NCI-H345 treated with DMSO at 0.1 percent for 48 hours (cell line): ENCODE measurements at regions not wholly inside any gene's neighbourhood (a gene's known extent, or its start where the extent isn't known, plus 50 kb on each side); places are given as distances from the start of the nearest gene placed in this dataset.

Source experiments
- DNase-seq: peaks from one replicate; lab custom pipeline; 2025; ENCODE audit not compliant: unreplicated experiment; lab: John Stamatoyannopoulos, UW

DNA sequence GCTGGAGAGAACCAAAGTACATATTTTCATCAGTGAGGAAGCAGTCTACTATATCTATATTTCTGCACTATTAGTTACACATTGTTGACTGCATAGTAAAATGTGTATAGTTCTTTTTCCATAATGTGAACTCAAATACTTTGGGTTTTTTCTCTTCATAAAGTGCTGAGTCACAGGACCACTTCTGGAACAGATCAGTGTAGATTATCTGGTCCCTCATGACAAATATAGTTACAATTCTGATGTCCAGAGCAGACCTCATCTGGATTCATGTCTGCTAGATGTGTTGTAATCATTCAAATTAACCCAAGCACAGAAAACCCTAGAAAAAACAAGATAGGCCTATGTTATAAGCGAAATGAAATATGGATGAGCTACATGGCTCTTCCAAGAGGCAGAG lies 171.4 kb downstream of the SUCLA2 start:
- DNase-seq: no peak

DNA sequence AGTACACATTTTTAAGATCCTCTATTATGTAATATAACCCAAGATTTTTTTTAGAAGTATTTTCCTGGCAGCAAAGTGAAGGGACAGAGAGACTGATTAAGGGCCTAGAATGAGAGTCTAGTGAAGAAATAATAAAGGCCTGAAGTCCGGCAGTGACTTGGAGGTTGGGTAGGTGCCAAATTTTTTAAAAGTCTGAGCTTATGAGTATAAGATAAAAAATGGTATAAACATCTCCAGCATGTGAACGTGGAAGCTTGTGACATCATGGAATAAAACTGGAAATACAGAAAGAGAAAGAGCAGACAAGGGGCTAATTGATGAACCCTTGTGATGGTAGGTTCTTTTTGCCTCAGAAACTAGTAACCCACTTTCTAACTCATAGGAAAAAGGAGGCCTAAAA lies 174.6 kb downstream of the SUCLA2 start:
- no peak for DNase-seq

DNA sequence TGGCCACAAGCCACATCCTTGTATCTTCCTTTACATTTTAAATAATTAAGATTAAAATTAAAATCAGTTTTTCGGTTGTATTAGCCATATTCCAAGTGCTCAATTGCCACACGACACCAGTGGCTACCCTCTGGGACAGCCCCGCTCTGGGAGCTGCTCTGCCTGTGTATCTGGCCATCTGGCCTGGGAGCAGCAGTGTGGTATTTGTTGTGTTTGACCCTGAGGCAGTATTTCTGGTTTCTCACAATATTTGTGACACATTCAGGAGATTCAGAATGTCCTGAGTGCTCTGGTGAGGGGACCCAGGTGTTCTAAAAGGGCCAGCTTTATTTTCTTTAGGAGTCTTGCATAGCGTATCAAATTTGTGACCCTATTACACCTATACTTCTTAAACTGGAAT lies 179.0 kb downstream of the SUCLA2 start:
- no peak for DNase-seq

DNA sequence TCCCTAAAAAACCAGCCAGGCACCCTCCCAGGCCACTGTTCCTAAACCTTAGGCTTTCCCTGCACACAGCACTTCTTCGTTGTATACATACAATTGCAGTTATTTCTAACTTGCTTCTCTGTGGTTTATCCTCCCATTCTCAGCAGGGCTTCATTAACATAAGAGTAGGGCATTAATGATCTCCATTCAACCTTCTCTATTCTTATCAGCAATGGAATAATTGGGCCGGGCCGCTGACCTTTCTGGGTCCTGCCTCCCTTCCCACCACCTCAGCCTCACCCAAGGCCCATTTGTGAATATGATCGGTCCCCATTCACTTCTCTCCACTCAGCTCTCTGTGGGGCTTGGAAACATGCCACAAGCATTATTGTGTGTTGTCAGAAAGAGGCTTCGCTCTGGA lies 184.2 kb downstream of the SUCLA2 start:
- DNase-seq: no peak

DNA sequence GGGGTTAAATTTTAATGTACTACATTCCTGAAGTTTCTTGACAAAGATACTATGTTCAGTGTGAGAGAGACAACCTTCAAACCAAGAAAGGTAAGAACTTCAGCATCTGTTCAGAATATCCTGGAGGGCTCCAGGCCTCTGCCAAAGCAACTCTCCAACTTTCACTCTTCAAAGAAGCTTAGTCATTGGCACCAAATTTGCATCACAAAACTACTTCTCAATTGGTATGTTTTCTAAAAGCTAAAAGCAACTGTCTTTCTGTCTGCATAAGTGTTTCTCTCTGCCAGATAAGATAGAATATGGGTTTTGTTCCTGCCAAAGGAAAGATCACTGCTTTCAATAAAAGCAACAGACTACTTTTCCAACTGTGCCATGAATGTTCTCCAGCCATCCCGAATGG lies 187.4 kb downstream of the SUCLA2 start:
- DNase-seq: no peak

DNA sequence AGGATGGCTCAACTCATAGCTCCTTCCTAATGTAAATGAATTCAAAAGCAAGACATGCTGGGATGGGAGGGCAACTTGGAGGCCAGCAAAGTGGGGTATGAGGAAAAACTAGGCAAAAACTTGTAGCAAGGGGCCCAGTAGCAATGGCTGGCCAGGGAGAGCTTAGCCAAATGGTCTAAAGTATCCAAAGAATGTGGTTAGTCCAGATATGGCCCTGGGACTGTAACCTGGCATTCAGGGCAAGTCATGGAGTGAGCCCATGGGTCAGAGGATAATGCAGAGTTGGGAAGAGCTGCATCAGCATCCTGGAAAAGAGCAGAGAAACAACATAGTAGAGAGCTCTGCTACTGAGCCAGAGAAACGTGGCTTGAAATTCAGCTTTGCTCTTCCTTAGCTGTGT lies 191.7 kb downstream of the SUCLA2 start:
- DNase-seq: no peak

DNA sequence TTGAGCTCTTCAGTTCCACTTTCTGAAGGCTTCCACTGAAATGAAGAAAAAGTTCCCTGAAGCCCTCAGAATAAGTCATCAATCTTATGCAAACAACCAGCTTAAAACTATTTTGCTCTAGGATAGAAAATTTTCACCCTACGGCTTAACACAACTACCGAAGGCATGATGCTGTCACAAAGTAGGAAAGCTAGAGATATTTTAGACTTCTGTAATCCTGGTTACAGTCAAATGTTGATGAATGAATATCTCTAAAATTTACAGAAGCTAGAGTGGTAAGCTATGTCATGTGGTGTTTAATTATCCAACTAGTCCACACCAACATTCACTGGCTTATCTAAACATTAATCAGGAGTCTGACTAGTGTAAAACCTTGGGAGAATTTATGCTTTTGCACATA lies 197.9 kb downstream of the SUCLA2 start:
- DNase-seq: no peak

DNA sequence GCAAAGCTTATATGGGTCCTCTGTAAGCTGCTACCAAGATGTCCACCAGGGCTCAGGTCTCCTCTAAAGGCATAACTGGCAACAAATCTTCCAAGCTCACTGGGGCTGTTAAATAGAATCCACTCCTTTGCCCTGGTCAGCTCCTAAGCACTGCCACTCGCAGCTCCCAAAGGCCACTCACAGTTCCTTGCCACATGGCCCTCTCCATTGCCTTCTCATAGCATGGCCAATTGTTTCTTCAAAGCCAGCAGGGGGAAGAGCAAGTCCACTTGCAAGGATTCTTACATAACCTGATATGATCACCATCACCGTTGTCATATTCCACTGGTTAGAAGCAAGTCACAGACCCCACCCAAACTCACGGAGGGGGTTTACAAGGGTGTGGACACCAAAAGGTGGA lies 199.5 kb downstream of the SUCLA2 start:
- DNase-seq: no peak

DNA sequence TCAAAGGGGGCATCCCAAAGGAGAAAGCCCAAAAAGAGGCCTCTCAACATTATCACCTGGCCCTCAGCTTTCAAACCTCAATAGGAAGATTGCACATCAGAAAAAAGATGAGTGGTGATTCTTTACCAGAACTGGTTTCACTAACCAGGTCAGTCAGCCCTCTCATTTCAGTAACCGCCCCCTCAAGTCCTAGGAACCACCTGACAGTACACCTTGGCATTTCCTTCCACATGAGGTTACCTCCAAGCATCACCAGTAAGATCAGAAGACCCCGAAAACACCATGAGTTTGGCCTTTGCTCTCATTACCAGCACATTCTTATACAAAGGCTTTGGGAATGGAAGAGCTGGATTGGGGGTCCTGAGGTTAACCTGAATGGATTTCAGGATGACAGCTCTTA lies 200.5 kb downstream of the SUCLA2 start:
- DNase-seq: no peak

DNA sequence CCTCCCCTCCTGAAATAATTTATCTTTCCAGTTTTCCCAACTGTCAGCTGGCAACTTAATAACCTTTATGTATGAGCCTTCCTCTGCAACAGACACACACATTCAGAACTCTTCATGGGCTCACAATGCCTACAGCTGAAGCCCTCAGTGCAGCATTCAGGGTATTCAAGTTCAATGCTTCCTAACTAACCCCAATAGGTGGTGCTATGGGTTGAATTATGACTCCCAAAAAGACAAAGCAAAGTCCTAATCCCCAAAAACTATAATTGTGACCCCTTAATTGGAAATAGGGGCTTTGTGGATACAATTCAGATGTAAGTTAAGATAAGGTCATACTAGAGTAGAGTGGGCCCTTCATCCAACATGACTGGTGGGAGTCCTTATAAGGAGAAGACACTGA lies 202.2 kb downstream of the SUCLA2 start:
- no peak for DNase-seq

DNA sequence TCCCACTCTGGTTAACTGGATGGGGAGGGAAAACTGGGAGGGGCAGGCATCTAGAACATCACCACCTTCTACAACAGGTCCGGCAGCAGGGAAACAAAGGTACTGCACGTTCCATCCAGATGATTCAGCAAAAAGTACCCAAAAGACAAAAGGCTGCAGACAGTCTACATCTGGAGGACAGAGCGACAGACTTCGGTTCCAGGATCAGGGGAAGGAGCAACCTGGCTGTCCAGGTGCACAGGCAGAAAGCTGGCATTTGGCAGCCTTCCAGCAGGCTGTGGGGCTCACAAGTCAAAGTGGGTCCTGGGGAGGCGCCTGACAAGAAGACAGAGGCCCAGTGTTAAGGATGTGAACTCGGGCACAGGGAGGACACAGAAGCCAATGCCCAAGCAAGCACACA lies 202.9 kb downstream of the SUCLA2 start:
- no peak for DNase-seq

DNA sequence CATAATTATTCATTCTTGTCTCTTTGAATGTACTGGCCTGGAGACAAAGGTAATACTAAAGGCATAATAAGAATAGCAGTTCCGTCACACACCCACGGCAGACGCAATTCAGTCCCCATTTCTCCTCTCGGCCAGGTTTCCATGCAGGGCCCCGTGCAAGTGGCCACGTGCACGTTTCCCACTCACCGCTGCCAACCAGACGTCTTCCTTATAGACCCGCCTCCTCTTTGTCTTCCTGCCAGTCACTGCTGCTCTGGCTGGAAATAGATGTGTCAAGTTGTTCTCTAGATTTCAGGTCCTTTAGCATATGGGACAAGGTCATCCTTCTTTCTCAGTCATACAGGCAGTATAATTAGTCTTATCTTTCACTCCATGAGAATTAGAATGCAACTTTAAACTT lies 204.3 kb downstream of the SUCLA2 start:
- no peak for DNase-seq

DNA sequence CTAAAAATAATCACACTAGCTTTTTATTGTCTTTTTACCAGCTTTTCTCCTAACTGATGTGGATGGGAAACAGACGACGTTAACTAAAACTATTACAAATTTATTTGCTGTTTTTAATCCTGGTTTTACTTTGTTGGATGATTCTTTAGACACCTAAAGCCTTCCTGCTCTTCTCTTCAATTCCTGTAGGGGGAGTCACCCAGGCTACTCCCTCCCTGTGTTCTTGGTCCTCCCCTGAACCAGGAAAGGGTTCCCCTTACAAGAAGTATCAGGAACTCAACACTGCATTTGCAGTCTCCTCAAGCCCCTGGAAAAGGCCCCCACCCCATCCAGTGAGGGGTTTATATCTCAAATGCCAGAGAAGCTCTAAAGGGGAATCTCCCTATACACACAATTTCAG lies 206.1 kb downstream of the SUCLA2 start:
- no peak for DNase-seq

DNA sequence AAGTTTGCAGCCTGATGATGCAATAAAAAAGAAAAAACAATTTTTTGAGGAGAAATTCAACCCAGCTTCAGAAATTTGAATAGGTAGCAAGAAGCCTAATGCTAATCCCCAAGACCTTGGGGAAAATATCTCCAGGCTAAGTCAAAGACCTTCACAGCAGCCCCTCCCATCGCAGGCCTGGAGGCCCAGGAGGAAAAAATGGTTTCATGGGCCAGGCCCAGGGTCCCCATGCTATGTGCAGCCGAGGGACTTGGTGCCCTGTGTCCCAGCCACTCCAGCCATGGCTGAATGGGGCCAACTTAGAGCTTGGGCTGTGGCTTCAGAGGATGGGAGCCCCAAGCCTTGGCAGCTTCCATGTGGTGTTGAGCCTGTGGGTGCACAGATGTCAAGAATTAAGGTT lies 210.3 kb downstream of the SUCLA2 start:
- no peak for DNase-seq

DNA sequence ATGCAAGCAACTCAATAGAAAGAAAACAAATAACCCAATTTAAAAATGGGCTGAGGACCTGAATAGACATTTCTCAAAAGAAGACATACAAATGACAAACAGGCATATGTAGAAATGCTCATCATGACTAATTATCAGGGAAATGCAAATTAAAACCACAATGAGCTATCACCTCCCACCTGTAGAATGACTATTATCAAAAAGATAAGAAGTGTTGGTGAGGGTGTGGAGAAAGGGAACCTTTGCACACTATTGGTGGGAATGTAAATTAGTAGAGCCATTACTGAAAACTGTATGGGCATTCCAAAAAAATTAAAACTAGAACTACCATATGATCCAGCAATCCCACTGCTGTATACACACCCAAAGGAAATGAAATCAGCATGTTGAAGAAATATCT lies 212.2 kb downstream of the SUCLA2 start:
- DNase-seq: no peak

DNA sequence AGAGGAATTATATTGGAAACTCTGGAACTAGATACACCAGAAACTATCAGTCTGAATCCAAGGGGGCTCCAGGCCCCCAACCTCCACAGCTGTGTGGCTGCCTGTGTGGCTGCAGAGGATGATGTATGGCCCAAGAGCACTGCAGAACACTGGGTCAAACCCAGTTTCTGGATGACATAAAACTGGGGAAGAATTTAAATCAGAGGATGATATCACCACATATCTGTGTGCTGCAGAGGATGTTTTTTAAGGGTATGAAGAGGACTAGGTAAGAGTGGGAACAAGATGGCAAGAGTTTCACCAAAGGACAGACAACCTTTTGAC lies 226.4 kb downstream of the SUCLA2 start:
- no peak for DNase-seq

DNA sequence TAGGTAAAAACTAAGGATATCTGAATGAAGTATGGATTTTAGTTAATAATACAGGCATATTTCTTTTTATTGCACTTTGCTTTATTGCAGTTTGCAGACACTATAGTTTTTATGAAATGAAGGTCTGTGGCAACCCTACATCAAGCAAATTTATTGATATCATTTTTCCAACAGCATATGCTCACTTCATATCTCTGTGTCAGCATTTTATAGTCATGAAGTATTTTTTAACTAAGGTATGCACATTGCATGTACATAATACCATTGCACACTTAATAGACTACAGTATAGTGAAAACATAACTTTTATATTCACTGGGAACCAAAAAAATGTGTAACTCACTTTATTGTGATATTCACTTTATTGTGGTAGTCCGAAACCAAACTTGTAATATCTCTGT lies 236.3 kb downstream of the SUCLA2 start:
- no peak for DNase-seq

DNA sequence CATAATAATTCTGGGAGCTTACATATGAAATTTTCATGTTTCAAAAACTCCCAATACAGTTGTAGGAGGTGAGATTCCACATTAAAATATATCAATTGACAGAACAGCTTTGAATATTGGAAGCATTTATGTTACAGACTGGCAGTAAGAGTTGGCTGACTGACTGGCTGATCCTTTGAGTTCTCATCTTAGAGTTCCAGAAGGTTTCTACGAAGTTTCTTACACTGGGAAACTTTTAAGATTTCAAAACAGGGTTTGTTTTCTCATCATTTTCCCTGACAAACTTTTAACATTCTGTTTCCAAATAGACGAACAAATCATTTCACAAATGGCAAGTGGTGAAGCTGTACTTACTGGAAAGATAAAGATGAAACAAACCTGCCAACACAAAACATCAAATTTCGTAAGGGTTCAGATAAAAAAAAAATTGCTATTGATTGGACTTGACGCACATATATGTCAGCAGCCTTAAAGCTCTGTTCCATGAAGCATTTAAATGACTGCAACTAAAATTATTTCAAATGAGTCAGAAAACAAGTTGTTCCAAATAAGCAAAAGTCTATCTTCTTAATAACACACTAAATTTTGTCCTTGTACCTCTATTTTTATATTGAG lies 243.5 kb downstream of the SUCLA2 start:
- no peak for DNase-seq

DNA sequence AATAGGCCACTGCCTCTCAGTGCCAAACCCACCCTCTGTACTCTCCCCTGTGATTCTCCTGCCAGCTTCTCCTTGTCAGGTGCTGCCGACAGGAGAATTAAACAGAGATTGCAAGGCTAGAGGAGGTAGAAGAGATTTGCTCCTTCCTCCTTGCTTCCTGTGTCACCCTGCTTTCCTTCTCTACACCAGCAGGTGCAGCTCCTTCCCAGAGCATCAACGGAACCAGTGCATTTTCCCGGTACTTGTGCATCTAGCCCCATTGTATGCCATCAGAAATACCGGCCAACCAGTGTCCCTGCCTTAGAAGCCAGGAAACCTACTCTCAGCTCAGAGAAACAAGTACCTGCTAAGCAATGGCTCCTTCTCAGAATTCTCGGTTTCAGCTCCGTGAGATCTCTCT lies 253.2 kb downstream of the SUCLA2 start:
- DNase-seq: no peak

DNA sequence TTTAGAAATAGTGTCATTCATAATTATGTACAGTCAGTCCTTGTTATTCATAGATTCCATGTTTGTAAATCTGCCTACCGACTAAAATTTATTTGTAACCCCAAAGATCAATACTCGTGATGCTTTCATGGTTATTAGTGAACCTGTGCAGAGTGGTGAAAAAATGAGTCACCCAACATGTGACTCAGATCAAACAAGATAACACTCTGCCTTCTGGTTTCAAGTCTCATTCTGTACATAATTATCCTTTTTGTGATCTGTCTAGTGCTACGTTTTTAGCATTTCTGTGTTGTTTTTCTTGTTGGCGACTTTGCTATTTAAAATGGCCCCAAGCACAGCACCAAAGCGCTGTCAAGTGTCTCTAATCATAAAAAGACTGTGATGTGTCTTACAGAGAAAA lies 274.7 kb downstream of the SUCLA2 start:
- no peak for DNase-seq

DNA sequence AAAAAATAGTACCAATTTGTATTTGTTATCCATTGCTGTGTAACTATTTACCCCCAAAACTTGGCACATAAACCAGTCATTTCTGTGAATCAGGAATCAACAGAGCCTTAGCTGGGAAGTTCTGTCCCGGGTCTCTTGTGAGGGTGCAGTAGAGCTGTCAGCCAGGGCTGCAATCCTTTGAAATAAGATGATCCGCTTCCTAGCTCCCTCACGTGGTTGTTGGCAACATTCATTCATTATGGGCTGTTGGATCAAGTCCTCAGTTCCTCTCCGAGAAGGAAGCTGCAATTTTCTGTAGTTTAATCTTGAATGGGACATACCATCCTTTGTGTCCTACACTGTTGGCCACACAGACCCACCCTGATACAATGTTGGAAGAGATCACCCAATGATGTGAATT lies 277.2 kb downstream of the SUCLA2 start:
- DNase-seq: no peak

DNA sequence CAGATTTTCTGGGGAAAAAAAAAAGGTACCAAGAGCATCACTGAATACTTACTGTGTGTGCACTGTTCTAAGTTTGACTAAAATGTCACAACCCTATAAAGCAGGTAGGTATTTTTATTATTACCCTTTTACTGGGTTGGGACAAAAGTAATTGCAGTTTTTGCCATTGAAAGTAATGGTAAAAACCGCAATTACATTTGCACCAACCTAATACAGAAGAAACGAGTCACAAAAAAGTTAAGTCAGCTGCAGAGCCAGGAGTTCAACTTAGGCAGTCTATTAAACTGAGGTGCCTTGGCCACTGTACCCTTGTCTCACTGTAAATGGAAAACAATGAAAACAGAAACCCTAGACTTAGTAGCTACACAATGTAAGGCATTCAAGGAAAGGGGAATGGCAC lies 281.9 kb downstream of the SUCLA2 start:
- DNase-seq: no peak

DNA sequence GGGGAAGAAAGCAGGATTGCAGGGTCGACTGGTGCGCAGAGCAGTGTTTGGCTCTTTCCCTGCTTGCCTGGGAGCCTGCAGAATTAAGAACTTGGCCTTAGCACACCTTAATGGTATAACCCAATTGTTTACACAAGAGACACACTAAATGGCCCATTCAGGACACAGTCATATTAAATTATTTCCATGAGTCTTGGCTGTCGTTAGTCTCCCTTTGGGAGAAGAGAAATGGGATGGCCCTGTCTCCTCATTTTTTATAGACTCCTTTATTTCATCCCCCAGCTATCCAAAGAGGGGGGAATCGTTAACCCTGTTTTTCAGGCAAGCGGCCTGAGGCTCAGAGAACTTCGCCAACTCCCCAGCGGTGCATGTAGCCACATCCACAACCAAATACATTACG lies 282.5 kb downstream of the SUCLA2 start:
- DNase-seq: no peak

DNA sequence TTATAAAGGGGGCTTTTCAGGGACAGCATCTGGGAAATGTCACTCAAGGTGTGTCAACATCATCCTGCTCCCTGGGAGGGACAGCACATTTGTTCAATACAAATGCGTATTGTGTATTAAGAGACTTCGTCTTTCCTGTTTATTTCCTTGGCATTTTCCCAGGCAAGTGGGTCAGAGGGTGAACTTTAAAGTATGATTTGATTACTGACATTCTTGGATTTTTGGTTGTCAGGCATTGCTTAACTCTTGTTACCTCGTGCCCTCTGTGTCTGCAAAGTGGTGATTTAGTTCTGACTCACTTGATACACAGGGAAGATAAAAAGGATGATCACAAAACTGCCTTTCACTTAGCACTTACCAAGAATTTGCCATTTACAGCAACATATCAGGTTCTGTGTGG lies 292.7 kb downstream of the SUCLA2 start:
- no peak for DNase-seq
